Adipose tissue (tissue), 3 donors: ENCODE measurements at regions not wholly inside any gene's neighbourhood (a gene's known extent, or its start where the extent isn't known, plus 50 kb on each side); places are given as distances from the start of the nearest gene placed in this dataset.
"Not testable (repeated sequence)": the region's sequence is repeated elsewhere in the genome, so short reads cannot be mapped to it uniquely, and the experiment has no call there.

Source experiments
- H3K27ac ChIP-seq: one replicate; pipeline ENCODE4 v1.5.1; 2013; ENCODE audit warnings: low read depth, low read length
- WGBS, 3 donors: extraction: QIAGEN DNeasy Blood & Tissue Kit; methylation state at CpG; one replicate each; pipeline ENCODE4 v1.1.7; 2013; 5-methylcytosine and 5-hydroxymethylcytosine counted together
- donor health status: healthy with polysubstance abuse.
- donor health status: Bipolar disorder and iron deficiency.
- donor health status: healthy.

GRCh38 chr6:14281811-14282660 lies 164.5 kb downstream of the CD83 start:
- WGBS, 3 donors, result 87 to 91% (median 88%) methylated on average over 25 of the region's 25 CpGs
- H3K27ac ChIP-seq, result no peak overlapping the region

GRCh38 chr6:14282854-14283505 lies 165.4 kb downstream of the CD83 start:
- H3K27ac ChIP-seq, result no peak overlapping the region
- 76 to 89% (median 88%) methylated on average over 10 of the region's 10 CpGs for whole genome bisulfite sequencing, 3 donors

- no peak overlapping the region for H3K27ac ChIP-seq
- WGBS, 3 donors, result 88 to 93% (median 88%) methylated on average over 12 of the region's 12 CpGs
Observed at GRCh38 chr6:14283600-14284235, 166.1 kb downstream of the CD83 start.

GRCh38 chr6:14284969-14285590 lies 167.5 kb downstream of the CD83 start:
- 77 to 85% (median 80%) methylated on average over 7 of the region's 7 CpGs for WGBS, 3 donors
- no peak overlapping the region for H3K27ac ChIP-seq

- no peak overlapping the region for H3K27ac ChIP-seq
- 56 to 72% (median 63%) methylated on average over 5 of the region's 5 CpGs for WGBS, 3 donors
Observed at GRCh38 chr6:14286144-14286543, 168.6 kb downstream of the CD83 start.

- 81 to 83% (median 82%) methylated on average over 1 of the region's 1 CpG for WGBS, 3 donors
- H3K27ac ChIP-seq, result no peak overlapping the region
Observed at GRCh38 chr6:14286634-14287428, 169.3 kb downstream of the CD83 start.

- H3K27ac ChIP-seq, result no peak overlapping the region
Observed at GRCh38 chr6:14287707-14288106, 170.1 kb downstream of the CD83 start.

- H3K27ac ChIP-seq, result no peak overlapping the region
- WGBS, 3 donors, result 93 to 97% (median 96%) methylated on average over 3 of the region's 3 CpGs
Observed at GRCh38 chr6:14288910-14289309, 171.3 kb downstream of the CD83 start.

GRCh38 chr6:14290041-14290771 lies 172.6 kb downstream of the CD83 start:
- no peak overlapping the region for H3K27ac ChIP-seq
- 56 to 76% (median 61%) methylated on average over 8 of the region's 8 CpGs for WGBS, 3 donors

- H3K27ac ChIP-seq, result no peak overlapping the region
- WGBS, 3 donors, result 78 to 85% (median 83%) methylated on average over 5 of the region's 5 CpGs
Observed at GRCh38 chr6:14290772-14291330, 173.3 kb downstream of the CD83 start.

GRCh38 chr6:14291331-14291730 lies 173.8 kb downstream of the CD83 start:
- WGBS, 3 donors, result 92 to 95% (median 93%) methylated on average over 3 of the region's 3 CpGs
- no peak overlapping the region for H3K27ac ChIP-seq

- WGBS, 3 donors, result 35 to 95% (median 87%) methylated on average over 3 of the region's 3 CpGs
Observed at GRCh38 chr6:14292119-14292518, 174.5 kb downstream of the CD83 start.

GRCh38 chr6:14294270-14294951 lies 176.8 kb downstream of the CD83 start:
- 94 to 96% (median 96%) methylated on average over 4 of the region's 4 CpGs for WGBS, 3 donors
- H3K27ac ChIP-seq, result no peak overlapping the region

More at GRCh38 chr6:14292119-14292518, 174.5 kb downstream of the CD83 start:
- no peak overlapping the region for H3K27ac ChIP-seq

GRCh38 chr6:14296698-14297097 lies 179.1 kb downstream of the CD83 start:
- WGBS, 3 donors, result 93 to 95% (median 95%) methylated on average over 6 of the region's 6 CpGs
- not testable (repeated sequence) for H3K27ac ChIP-seq

GRCh38 chr6:14297118-14297517 lies 179.5 kb downstream of the CD83 start:
- not testable (repeated sequence) for H3K27ac ChIP-seq
- WGBS, 3 donors, result 94 to 98% (median 95%) methylated on average over 7 of the region's 7 CpGs

- 90 to 91% (median 91%) methylated on average over 16 of the region's 16 CpGs for WGBS, 3 donors
Observed at GRCh38 chr6:14300189-14300588, 182.6 kb downstream of the CD83 start.

GRCh38 chr6:14300721-14301120 lies 183.1 kb downstream of the CD83 start:
- whole genome bisulfite sequencing, 3 donors, result 77 to 95% (median 81%) methylated on average over 3 to 5 of the region's 9 CpGs
- not testable (repeated sequence) for H3K27ac ChIP-seq

More at GRCh38 chr6:14300189-14300588, 182.6 kb downstream of the CD83 start:
- H3K27ac ChIP-seq, result not testable (repeated sequence)
